ENCODE measurements at regions not wholly inside any gene's neighbourhood (a gene's known extent, or its start where the extent isn't known, plus 50 kb on each side); places are given as distances from the start of the nearest gene placed in this dataset.

- no peaks in the 10 kb centered on the region for H3K36me3 ChIP-seq (replicated peaks in 1 of 2; ENCODE audit: control extremely low read depth in 1 of 2, control insufficient read depth in 1 of 2, extremely low read depth in 1 of 2, insufficient read depth in 2 of 2, low read length in 1 of 2)
- no peaks in the 10 kb centered on the region for H3K27me3 ChIP-seq (replicated peaks in 1 of 4; ENCODE audit: control extremely low read depth in 1 of 4, control insufficient read depth in 3 of 4, insufficient read depth in 4 of 4, low read length in 3 of 4)
- H4K20me1 ChIP-seq (ENCODE audit: control insufficient read depth, insufficient read depth, low read length, poor library complexity, severe bottlenecking): no peaks in the 10 kb centered on the region
- intact Hi-C loops (cut with micrococcal nuclease): no loop called here
- Mint-ChIP-seq H3K4me3 (no peak overlapping the region), H3K4me1 (no peaks in the 10 kb centered on the region), H3K27ac (no peak overlapping the region), H3K9me3 (ENCODE audit: insufficient read depth) (no peaks in the 10 kb centered on the region), H3K27me3 (peaks cover 3% of the 10 kb centered on the region)
- no peaks in the 10 kb centered on the region for H3K79me2 ChIP-seq (ENCODE audit: control insufficient read depth, insufficient read depth, low read length)
- H3K4me1 ChIP-seq (ENCODE audit: control insufficient read depth in 2 of 2, insufficient read depth in 2 of 2, low read length in 2 of 2): no peaks in the 10 kb centered on the region
- TF ChIP-seq, protein P1, sequence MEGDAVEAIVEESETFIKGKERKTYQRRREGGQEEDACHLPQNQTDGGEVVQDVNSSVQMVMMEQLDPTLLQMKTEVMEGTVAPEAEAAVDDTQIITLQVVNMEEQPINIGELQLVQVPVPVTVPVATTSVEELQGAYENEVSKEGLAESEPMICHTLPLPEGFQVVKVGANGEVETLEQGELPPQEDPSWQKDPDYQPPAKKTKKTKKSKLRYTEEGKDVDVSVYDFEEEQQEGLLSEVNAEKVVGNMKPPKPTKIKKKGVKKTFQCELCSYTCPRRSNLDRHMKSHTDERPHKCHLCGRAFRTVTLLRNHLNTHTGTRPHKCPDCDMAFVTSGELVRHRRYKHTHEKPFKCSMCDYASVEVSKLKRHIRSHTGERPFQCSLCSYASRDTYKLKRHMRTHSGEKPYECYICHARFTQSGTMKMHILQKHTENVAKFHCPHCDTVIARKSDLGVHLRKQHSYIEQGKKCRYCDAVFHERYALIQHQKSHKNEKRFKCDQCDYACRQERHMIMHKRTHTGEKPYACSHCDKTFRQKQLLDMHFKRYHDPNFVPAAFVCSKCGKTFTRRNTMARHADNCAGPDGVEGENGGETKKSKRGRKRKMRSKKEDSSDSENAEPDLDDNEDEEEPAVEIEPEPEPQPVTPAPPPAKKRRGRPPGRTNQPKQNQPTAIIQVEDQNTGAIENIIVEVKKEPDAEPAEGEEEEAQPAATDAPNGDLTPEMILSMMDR (IDR thresholded peaks at IDR 0.05): no peak
- no peak for TF ChIP-seq EZH2 (IDR thresholded peaks at IDR 0.05; ENCODE audit: borderline replicate concordance, insufficient read depth, low read depth, low read length, poor library complexity, severe bottlenecking)
- no peak overlapping the region for H3K27ac ChIP-seq (ENCODE audit: low read length in 2 of 2)
- ChIA-PET POLR2A (no interaction called here), CTCF (interaction anchor here (1.1 kb wide), 1 partner anchor 18 kb away, joined by 3 read pairs; no protein-coding TSS in a partner anchor)
- no peaks in the 10 kb centered on the region for H3K9me3 ChIP-seq (ENCODE audit: control extremely low read depth in 1 of 3, control insufficient read depth in 2 of 3, insufficient read depth in 1 of 3, low read length in 2 of 3)
- H3K4me3 ChIP-seq (ENCODE audit: control extremely low read depth in 1 of 5, extremely low read depth in 1 of 5, insufficient read depth in 1 of 5, low read depth in 2 of 5, low read length in 4 of 5): no peak overlapping the region
- no peak for DNase-seq
- H3K9ac ChIP-seq (ENCODE audit: low read length): no peak overlapping the region
- ATAC-seq (ENCODE audit: low read depth): no peak
- no peak overlapping the region for H3K4me2 ChIP-seq (replicated peaks; ENCODE audit: low read depth, low read length, poor library complexity, severe bottlenecking)
- H2AFZ ChIP-seq (ENCODE audit: insufficient read depth, low read depth, low read length, poor library complexity, severe bottlenecking): no peak overlapping the region
Observed at GRCh38 chr13:33560726-33561125, 257.2 kb upstream of the RFC3 start.

- Histone ChIP-seq H4K20me1 (ENCODE audit: control insufficient read depth, insufficient read depth, low read length, poor library complexity, severe bottlenecking) (no peaks in the 10 kb centered on the region), H3K79me2 (ENCODE audit: control insufficient read depth, insufficient read depth, low read length) (no peaks in the 10 kb centered on the region), H2AFZ (ENCODE audit: insufficient read depth, low read depth, low read length, poor library complexity, severe bottlenecking) (no peak overlapping the region), H3K9me3 (ENCODE audit: control extremely low read depth in 1 of 3, control insufficient read depth in 2 of 3, insufficient read depth in 1 of 3, low read length in 2 of 3) (no peaks in the 10 kb centered on the region), H3K9ac (ENCODE audit: low read length) (no peak overlapping the region), H3K36me3 (replicated peaks in 1 of 2; ENCODE audit: control extremely low read depth in 1 of 2, control insufficient read depth in 1 of 2, extremely low read depth in 1 of 2, insufficient read depth in 2 of 2, low read length in 1 of 2) (no peaks in the 10 kb centered on the region), H3K4me3 (ENCODE audit: control extremely low read depth in 1 of 5, extremely low read depth in 1 of 5, insufficient read depth in 1 of 5, low read depth in 2 of 5, low read length in 4 of 5) (no peak overlapping the region), H3K4me2 (replicated peaks; ENCODE audit: low read depth, low read length, poor library complexity, severe bottlenecking) (no peak overlapping the region), H3K27ac (ENCODE audit: low read length in 2 of 2) (no peak overlapping the region), H3K4me1 (ENCODE audit: control insufficient read depth in 2 of 2, insufficient read depth in 2 of 2, low read length in 2 of 2) (no peaks in the 10 kb centered on the region), H3K27me3 (replicated peaks in 1 of 4; ENCODE audit: control extremely low read depth in 1 of 4, control insufficient read depth in 3 of 4, insufficient read depth in 4 of 4, low read length in 3 of 4) (no peaks in the 10 kb centered on the region)
- Mint-ChIP-seq H3K27me3 (peaks cover 3% of the 10 kb centered on the region), H3K9me3 (ENCODE audit: insufficient read depth) (no peaks in the 10 kb centered on the region), H3K27ac (no peak overlapping the region), H3K4me3 (no peak overlapping the region), H3K4me1 (no peaks in the 10 kb centered on the region)
- intact Hi-C loops (cut with micrococcal nuclease): no loop called here
- TF ChIP-seq EZH2 (IDR thresholded peaks at IDR 0.05; ENCODE audit: borderline replicate concordance, insufficient read depth, low read depth, low read length, poor library complexity, severe bottlenecking): no peak
- TF ChIP-seq, protein P1 (IDR thresholded peaks at IDR 0.05): no peak
- ChIA-PET CTCF (no interaction called here), POLR2A (no interaction called here)
- no CpG with 5 or more reads among the region's 2 CpGs for WGBS (ENCODE audit: insufficient coverage)
- ATAC-seq (ENCODE audit: low read depth) (no peak), DNase-seq (no peak)
Observed at GRCh38 chr13:33561627-33562026, 256.3 kb upstream of the RFC3 start.

Data from B cell (primary cell).